ENCODE measurements at regions not wholly inside any gene's neighbourhood (a gene's known extent, or its start where the extent isn't known, plus 50 kb on each side); places are given as distances from the start of the nearest gene placed in this dataset.

DNA sequence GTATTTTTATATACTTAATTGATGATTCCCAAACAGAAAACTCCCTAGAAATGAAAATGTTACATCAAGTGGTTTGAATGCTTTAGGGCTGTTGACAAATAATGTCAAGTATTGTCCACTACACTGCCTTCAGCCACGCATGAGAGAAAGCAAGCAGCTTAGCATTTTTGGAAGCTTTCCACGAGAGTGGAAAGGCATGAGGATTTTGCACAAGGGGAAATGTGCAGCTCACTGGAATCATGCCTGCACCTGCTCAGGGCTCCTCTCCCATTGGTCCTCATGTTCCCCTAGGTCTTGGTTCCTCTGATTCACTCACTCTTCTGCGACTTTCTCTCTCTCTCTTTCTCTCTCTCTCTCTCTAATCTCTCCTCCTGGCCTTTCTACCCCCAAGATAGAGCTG is 439.5 kb upstream of the CDH4 start:
- TF ChIP-seq, protein P1, sequence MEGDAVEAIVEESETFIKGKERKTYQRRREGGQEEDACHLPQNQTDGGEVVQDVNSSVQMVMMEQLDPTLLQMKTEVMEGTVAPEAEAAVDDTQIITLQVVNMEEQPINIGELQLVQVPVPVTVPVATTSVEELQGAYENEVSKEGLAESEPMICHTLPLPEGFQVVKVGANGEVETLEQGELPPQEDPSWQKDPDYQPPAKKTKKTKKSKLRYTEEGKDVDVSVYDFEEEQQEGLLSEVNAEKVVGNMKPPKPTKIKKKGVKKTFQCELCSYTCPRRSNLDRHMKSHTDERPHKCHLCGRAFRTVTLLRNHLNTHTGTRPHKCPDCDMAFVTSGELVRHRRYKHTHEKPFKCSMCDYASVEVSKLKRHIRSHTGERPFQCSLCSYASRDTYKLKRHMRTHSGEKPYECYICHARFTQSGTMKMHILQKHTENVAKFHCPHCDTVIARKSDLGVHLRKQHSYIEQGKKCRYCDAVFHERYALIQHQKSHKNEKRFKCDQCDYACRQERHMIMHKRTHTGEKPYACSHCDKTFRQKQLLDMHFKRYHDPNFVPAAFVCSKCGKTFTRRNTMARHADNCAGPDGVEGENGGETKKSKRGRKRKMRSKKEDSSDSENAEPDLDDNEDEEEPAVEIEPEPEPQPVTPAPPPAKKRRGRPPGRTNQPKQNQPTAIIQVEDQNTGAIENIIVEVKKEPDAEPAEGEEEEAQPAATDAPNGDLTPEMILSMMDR (tag by site-specific recombination; IDR thresholded peaks at IDR 0.05), result no peak
- TF ChIP-seq, protein P2, sequence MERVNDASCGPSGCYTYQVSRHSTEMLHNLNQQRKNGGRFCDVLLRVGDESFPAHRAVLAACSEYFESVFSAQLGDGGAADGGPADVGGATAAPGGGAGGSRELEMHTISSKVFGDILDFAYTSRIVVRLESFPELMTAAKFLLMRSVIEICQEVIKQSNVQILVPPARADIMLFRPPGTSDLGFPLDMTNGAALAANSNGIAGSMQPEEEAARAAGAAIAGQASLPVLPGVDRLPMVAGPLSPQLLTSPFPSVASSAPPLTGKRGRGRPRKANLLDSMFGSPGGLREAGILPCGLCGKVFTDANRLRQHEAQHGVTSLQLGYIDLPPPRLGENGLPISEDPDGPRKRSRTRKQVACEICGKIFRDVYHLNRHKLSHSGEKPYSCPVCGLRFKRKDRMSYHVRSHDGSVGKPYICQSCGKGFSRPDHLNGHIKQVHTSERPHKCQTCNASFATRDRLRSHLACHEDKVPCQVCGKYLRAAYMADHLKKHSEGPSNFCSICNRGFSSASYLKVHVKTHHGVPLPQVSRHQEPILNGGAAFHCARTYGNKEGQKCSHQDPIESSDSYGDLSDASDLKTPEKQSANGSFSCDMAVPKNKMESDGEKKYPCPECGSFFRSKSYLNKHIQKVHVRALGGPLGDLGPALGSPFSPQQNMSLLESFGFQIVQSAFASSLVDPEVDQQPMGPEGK (tag by site-specific recombination; IDR thresholded peaks at IDR 0.05), result no peak

Measured in HEK293 (cell line).